Testis (tissue), 2 donors: ENCODE measurements at regions not wholly inside any gene's neighbourhood (a gene's known extent, or its start where the extent isn't known, plus 50 kb on each side); places are given as distances from the start of the nearest gene placed in this dataset.

Experiments used
- POLR2A ChIP-seq: fragments of 450-650 bp; IDR thresholded peaks from one replicate; pipeline ENCODE4 v1.6.1; 2017; ENCODE audit warnings: antibody characterized with exemption, mild to moderate bottlenecking, moderate library complexity
- TF ChIP-seq, protein P1 (sequence below), 3 experiments: fragments of 450-650 bp in 2 of 3; fragments of 200-600 bp in 1 of 3; sonication (generic) in 1 of 3; IDR thresholded peaks; one replicate each; pipeline ENCODE4 v1.5.1; 2016 to 2019; ENCODE audit warnings: antibody characterized with exemption in 3 of 3, mild to moderate bottlenecking in 2 of 3, moderate library complexity in 1 of 3

DNA sequence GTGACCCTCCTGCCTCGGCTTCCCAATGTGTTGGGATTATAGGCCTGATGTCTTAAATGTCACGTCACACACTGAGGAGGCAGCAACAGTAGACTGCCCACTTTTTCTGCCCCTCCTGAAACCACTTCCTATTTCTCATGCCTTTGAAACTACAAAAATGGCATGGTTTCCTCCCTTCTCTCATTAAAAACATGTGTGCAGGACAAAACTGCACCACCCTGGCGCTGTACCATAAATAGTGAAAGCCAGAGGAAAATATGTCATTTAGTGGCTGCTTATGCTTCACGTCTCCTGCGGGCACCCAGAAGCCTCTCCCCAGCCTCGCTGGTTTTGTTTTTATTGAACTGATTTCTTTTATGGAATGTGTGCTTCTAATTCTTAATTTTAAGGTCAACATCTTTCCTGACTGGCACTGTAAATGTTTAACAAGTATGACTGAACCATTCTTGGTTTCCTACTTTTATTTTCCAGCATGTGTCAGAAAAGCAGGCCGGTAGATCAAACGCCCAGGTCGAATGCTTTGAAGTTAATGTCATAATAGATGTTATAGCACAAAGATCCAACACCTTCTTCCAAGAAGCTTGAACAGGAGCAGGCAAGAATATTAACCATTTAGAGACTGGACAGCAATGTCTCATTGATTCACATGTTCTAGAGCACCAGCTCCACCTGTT lies 59.6 kb upstream of the C1orf87 start:
- TF ChIP-seq, protein P1, sequence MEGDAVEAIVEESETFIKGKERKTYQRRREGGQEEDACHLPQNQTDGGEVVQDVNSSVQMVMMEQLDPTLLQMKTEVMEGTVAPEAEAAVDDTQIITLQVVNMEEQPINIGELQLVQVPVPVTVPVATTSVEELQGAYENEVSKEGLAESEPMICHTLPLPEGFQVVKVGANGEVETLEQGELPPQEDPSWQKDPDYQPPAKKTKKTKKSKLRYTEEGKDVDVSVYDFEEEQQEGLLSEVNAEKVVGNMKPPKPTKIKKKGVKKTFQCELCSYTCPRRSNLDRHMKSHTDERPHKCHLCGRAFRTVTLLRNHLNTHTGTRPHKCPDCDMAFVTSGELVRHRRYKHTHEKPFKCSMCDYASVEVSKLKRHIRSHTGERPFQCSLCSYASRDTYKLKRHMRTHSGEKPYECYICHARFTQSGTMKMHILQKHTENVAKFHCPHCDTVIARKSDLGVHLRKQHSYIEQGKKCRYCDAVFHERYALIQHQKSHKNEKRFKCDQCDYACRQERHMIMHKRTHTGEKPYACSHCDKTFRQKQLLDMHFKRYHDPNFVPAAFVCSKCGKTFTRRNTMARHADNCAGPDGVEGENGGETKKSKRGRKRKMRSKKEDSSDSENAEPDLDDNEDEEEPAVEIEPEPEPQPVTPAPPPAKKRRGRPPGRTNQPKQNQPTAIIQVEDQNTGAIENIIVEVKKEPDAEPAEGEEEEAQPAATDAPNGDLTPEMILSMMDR (IDR thresholded peaks at IDR 0.05), result no peak
- TF ChIP-seq POLR2A, result no peak
